ENCODE measurements at regions not wholly inside any gene's neighbourhood (a gene's known extent, or its start where the extent isn't known, plus 50 kb on each side); places are given as distances from the start of the nearest gene placed in this dataset.

GRCh38 chr16:65728652-65729051 lies 606.8 kb upstream of the CDH11 start:
- no peak for TF ChIP-seq FOXP2 (optimal IDR thresholded peaks at IDR 0.05; ENCODE audit: control extremely low read depth, extremely low read length, insufficient read depth)
- TF ChIP-seq POLR2AphosphoS5 (IDR thresholded peaks at IDR 0.05; ENCODE audit: borderline replicate concordance, low read depth, low read length), result no peak
- TF ChIP-seq EZH2 (IDR thresholded peaks at IDR 0.05), result no peak
